Vagina (tissue), 2 donors: ENCODE measurements at regions not wholly inside any gene's neighbourhood (a gene's known extent, or its start where the extent isn't known, plus 50 kb on each side); places are given as distances from the start of the nearest gene placed in this dataset.

Experiments used
- CTCF ChIP-seq, 3 experiments: fragments of 450-650 bp in 2 of 3; fragments of 200-600 bp in 1 of 3; sonication (generic) in 1 of 3; IDR thresholded peaks; one replicate each; pipeline ENCODE4 v1.5.1; 2017 to 2019; ENCODE audit warnings: antibody characterized with exemption in 3 of 3, mild to moderate bottlenecking in 2 of 3, moderate library complexity in 2 of 3
- POLR2A ChIP-seq, 2 donors: fragments of 450-650 bp; IDR thresholded peaks; one replicate each; pipeline ENCODE4 v1.6.1; 2017; ENCODE audit warnings: antibody characterized with exemption in 2 of 2, mild to moderate bottlenecking in 2 of 2, moderate library complexity in 2 of 2
- POLR2AphosphoS5 ChIP-seq, 2 donors: sonication (generic); formaldehyde crosslinking; IDR thresholded peaks; one replicate each; pipeline ENCODE4 v1.9.0; 2017; ENCODE audit warnings: antibody characterized with exemption in 2 of 2, mild to moderate bottlenecking in 2 of 2, low read depth in 1 of 2; ENCODE audit not compliant: insufficient read depth in 1 of 2

- TF ChIP-seq CTCF (IDR thresholded peaks at IDR 0.05): no peak
- no peak for TF ChIP-seq POLR2A (IDR thresholded peaks at IDR 0.05)
- TF ChIP-seq POLR2AphosphoS5 (IDR thresholded peaks at IDR 0.05; ENCODE audit: insufficient read depth in 1 of 2, low read depth in 1 of 2): no peak
Observed at GRCh38 chr6:113651120-113651519, 206.0 kb upstream of the MARCKS start.
